Uterus (tissue), 3 donors: ENCODE measurements at regions not wholly inside any gene's neighbourhood (a gene's known extent, or its start where the extent isn't known, plus 50 kb on each side); places are given as distances from the start of the nearest gene placed in this dataset.

ENCODE experiments used
- DNase-seq, 2 donors: peaks; one replicate each; pipeline ENCODE4 v3.0.0-alpha.2; 2019 to 2020
- H3K27ac ChIP-seq, 2 donors: fragments of 200-600 bp; sonication (generic); 1 replicate in 1 of 2; 2 replicates in 1 of 2; pipeline ENCODE4 v1.5.1; 2016 to 2018
- H3K27me3 ChIP-seq, 2 donors: fragments of 200-600 bp; sonication (generic); one replicate each; pipeline ENCODE4 v1.5.1; 2018 to 2019; ENCODE audit warnings: control low read depth in 1 of 2
- H3K36me3 ChIP-seq, 2 donors: fragments of 200-600 bp; sonication (generic); one replicate each; pipeline ENCODE4 v1.5.1; 2019; ENCODE audit warnings: control low read depth in 1 of 2
- H3K4me1 ChIP-seq, 2 donors: fragments of 200-600 bp; sonication (generic); one replicate each; pipeline ENCODE4 v1.5.1; 2018 to 2019; ENCODE audit warnings: control low read depth in 1 of 2
- H3K4me3 ChIP-seq, 2 donors: fragments of 200-600 bp; sonication (generic); 1 replicate in 1 of 2; 2 replicates in 1 of 2; pipeline ENCODE4 v1.5.1; 2018 to 2019; ENCODE audit warnings: mild to moderate bottlenecking in 1 of 2
- H3K9me3 ChIP-seq, 2 donors: fragments of 200-600 bp; sonication (generic); one replicate each; pipeline ENCODE4 v1.5.1; 2019; ENCODE audit warnings: control low read depth in 1 of 2
- CTCF ChIP-seq, 4 experiments: fragments of 200-600 bp in 2 of 4; fragments of 450-650 bp in 2 of 4; sonication (generic) in 2 of 4; IDR thresholded peaks; one replicate each; pipeline ENCODE4 v1.5.1; 2016 to 2019; ENCODE audit warnings: antibody characterized with exemption in 4 of 4, mild to moderate bottlenecking in 2 of 4, moderate library complexity in 1 of 4
- POLR2A ChIP-seq, 2 donors: fragments of 450-650 bp; IDR thresholded peaks; one replicate each; pipeline ENCODE4 v1.6.1; 2016; ENCODE audit warnings: antibody characterized with exemption in 2 of 2, mild to moderate bottlenecking in 1 of 2, moderate library complexity in 1 of 2
- intact Hi-C: fragments of 100-400 bp; cut with DNase I; formaldehyde crosslinking; loops from one replicate; pipeline ENCODE4 v1.15.1; 2023; ENCODE audit warnings: low total_unique reads
- donor health status: DM: yes; HTN: yes; CAD: no.

GRCh38 chr2:183390109-183390508 is 265.9 kb downstream of the NUP35 start:
- H3K27me3 ChIP-seq = no peaks in the 10 kb centered on the region
- no peaks in the 10 kb centered on the region for H3K4me1 ChIP-seq
- no peaks in the 10 kb centered on the region for H3K36me3 ChIP-seq
- DNase-seq = no peak
- TF ChIP-seq POLR2A (IDR thresholded peaks at IDR 0.05) = no peak
- no peak for TF ChIP-seq CTCF (IDR thresholded peaks at IDR 0.05)
- no peak overlapping the region for H3K27ac ChIP-seq
- H3K4me3 ChIP-seq = no peak overlapping the region
- intact Hi-C loops = no loop called here
- H3K9me3 ChIP-seq = no peaks in the 10 kb centered on the region

- no peak for TF ChIP-seq POLR2A (IDR thresholded peaks at IDR 0.05)
- no peak for TF ChIP-seq CTCF (IDR thresholded peaks at IDR 0.05)
- Histone ChIP-seq H3K9me3 (no peaks in the 10 kb centered on the region), H3K36me3 (no peaks in the 10 kb centered on the region), H3K4me3 (no peak overlapping the region), H3K27me3 (no peaks in the 10 kb centered on the region), H3K4me1 (no peaks in the 10 kb centered on the region), H3K27ac (no peak overlapping the region)
- DNase-seq = no peak
- intact Hi-C loops = no loop called here
Observed at GRCh38 chr2:183404392-183404791, 280.1 kb downstream of the NUP35 start.

GRCh38 chr2:183408562-183408961 is 284.3 kb downstream of the NUP35 start:
- intact Hi-C loops = no loop called here
- DNase-seq = no peak
- no peaks in the 10 kb centered on the region for H3K4me1 ChIP-seq
- no peaks in the 10 kb centered on the region for H3K9me3 ChIP-seq
- no peaks in the 10 kb centered on the region for H3K27me3 ChIP-seq
- H3K4me3 ChIP-seq = no peak overlapping the region
- TF ChIP-seq POLR2A (IDR thresholded peaks at IDR 0.05) (no peak), CTCF (IDR thresholded peaks at IDR 0.05) (no peak)
- H3K27ac ChIP-seq = no peak overlapping the region
- H3K36me3 ChIP-seq = no peaks in the 10 kb centered on the region

- TF ChIP-seq POLR2A (IDR thresholded peaks at IDR 0.05) (no peak), CTCF (IDR thresholded peaks at IDR 0.05) (no peak)
- Histone ChIP-seq H3K36me3 (no peaks in the 10 kb centered on the region), H3K4me3 (no peak overlapping the region), H3K9me3 (no peaks in the 10 kb centered on the region), H3K27ac (no peak overlapping the region), H3K27me3 (no peaks in the 10 kb centered on the region), H3K4me1 (no peaks in the 10 kb centered on the region)
- no peak for DNase-seq
- intact Hi-C loops = no loop called here
Observed at GRCh38 chr2:183409662-183410061, 285.4 kb downstream of the NUP35 start.

- H3K4me3 ChIP-seq = no peak overlapping the region
- no peaks in the 10 kb centered on the region for H3K9me3 ChIP-seq
- H3K4me1 ChIP-seq = no peaks in the 10 kb centered on the region
- no peaks in the 10 kb centered on the region for H3K36me3 ChIP-seq
- no peak for TF ChIP-seq POLR2A (IDR thresholded peaks at IDR 0.05)
- TF ChIP-seq CTCF (IDR thresholded peaks at IDR 0.05) = no peak
- intact Hi-C loops = no loop called here
- no peaks in the 10 kb centered on the region for H3K27me3 ChIP-seq
- no peak overlapping the region for H3K27ac ChIP-seq
- DNase-seq = no peak
Observed at GRCh38 chr2:183416753-183417152, 292.5 kb downstream of the NUP35 start.
